ENCODE measurements at regions not wholly inside any gene's neighbourhood (a gene's known extent, or its start where the extent isn't known, plus 50 kb on each side); places are given as distances from the start of the nearest gene placed in this dataset.

DNA sequence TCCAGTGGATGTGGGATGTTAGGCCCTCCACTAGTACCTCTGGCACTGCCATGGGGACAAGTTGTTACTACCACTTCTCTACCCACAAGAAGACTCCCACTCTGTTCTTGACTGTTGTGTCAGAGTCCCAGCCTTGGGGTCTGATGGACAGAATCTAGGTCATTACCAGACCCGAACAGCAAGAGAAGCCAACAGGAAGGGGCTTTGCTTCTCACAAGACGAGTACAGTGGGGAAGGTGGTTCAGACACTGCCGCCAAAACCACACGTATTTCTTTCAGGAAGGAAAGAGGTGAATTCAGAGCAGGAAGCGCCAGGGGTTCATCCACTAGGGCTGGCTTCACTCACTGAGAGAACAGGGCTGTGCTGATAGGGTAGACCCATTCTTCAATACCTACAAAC is 161.3 kb upstream of the KIT start:
- Histone ChIP-seq H3K4me1 (ENCODE audit: control insufficient read depth, insufficient read depth, low read length) (no peaks in the 10 kb centered on the region), H3K9ac (ENCODE audit: control insufficient read depth, insufficient read depth, low read length) (no peak overlapping the region), H3K79me2 (ENCODE audit: control insufficient read depth, insufficient read depth, low read length) (no peaks in the 10 kb centered on the region), H3K4me2 (ENCODE audit: control insufficient read depth, insufficient read depth) (no peak overlapping the region), H3K27ac (ENCODE audit: control insufficient read depth, insufficient read depth) (no peak overlapping the region), H2AFZ (ENCODE audit: control insufficient read depth, low read depth, low read length) (no peak overlapping the region), H4K20me1 (ENCODE audit: control insufficient read depth, insufficient read depth) (no peaks in the 10 kb centered on the region), H3K9me3 (replicated peaks; ENCODE audit: control insufficient read depth, insufficient read depth, low read length) (no peaks in the 10 kb centered on the region), H3K4me3 (no peak overlapping the region), H3K27me3 (replicated peaks in 1 of 2; ENCODE audit: control insufficient read depth in 2 of 2, insufficient read depth in 2 of 2, low read length in 1 of 2) (no peaks in the 10 kb centered on the region), H3K36me3 (ENCODE audit: control insufficient read depth in 2 of 2, insufficient read depth in 2 of 2, low read length in 1 of 2) (no peaks in the 10 kb centered on the region)
- no TSS peak for BruUV-seq (replicated peaks)
- TF ChIP-seq SUPT20H (IDR thresholded peaks at IDR 0.05; ENCODE audit: borderline replicate concordance, control insufficient read depth, low read depth, low read length) (no peak), TCF3 (IDR thresholded peaks at IDR 0.05; ENCODE audit: borderline replicate concordance, insufficient read depth, low read depth, low read length) (no peak), SRF (IDR thresholded peaks at IDR 0.05; ENCODE audit: low read depth in 2 of 2, low read length in 2 of 2) (no peak), ZNF622 (IDR thresholded peaks at IDR 0.05) (no peak)
- TF ChIP-seq, protein P1, sequence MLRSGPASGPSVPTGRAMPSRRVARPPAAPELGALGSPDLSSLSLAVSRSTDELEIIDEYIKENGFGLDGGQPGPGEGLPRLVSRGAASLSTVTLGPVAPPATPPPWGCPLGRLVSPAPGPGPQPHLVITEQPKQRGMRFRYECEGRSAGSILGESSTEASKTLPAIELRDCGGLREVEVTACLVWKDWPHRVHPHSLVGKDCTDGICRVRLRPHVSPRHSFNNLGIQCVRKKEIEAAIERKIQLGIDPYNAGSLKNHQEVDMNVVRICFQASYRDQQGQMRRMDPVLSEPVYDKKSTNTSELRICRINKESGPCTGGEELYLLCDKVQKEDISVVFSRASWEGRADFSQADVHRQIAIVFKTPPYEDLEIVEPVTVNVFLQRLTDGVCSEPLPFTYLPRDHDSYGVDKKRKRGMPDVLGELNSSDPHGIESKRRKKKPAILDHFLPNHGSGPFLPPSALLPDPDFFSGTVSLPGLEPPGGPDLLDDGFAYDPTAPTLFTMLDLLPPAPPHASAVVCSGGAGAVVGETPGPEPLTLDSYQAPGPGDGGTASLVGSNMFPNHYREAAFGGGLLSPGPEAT (IDR thresholded peaks at IDR 0.05; ENCODE audit: low read depth): no peak
- in situ Hi-C loops (cut with MboI): no loop called here
- DNase-seq (ENCODE audit: low read depth, low spot score) (no peak), FAIRE-seq (no peak), ATAC-seq (no peak)
- ChIA-PET CTCF (no interaction called here), RAD21 (ENCODE audit: unreplicated experiment) (no interaction called here), POLR2A (no interaction called here), SMC1A (ENCODE audit: uncharacterized antibody, unreplicated experiment) (no interaction called here)
- intact Hi-C loops (cut with micrococcal nuclease; ENCODE audit: unreplicated experiment): no loop called here
- 0% methylated on average over 5 of the region's 5 CpGs for WGBS (ENCODE audit: insufficient coverage, insufficient replicate concordance, low lambda C conversion rate, missing lambda C conversion rate)

DNA sequence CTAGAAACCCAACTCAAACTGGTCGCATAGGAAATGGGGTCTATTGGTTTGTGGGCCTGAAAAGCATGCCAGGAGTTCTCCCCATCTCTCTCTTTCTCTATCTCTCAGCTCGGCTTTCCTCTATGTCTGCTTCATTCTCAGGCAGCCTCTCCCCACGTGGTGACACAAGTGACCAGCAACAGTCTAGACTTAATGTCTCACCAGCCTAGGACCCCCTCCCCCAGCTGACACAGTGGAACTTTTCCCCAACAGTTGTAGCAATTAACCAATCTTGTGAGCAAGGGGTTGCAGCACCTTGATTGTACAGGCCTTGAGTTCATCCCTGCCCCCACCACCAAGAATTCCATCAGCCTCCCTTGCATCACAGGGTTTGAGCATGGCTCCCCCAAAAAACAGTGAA is 159.8 kb upstream of the KIT start:
- Histone ChIP-seq H3K9me3 (replicated peaks; ENCODE audit: control insufficient read depth, insufficient read depth, low read length) (no peaks in the 10 kb centered on the region), H3K79me2 (ENCODE audit: control insufficient read depth, insufficient read depth, low read length) (no peaks in the 10 kb centered on the region), H3K4me3 (no peak overlapping the region), H3K4me1 (ENCODE audit: control insufficient read depth, insufficient read depth, low read length) (no peaks in the 10 kb centered on the region), H3K36me3 (ENCODE audit: control insufficient read depth in 2 of 2, insufficient read depth in 2 of 2, low read length in 1 of 2) (no peaks in the 10 kb centered on the region), H3K4me2 (ENCODE audit: control insufficient read depth, insufficient read depth) (no peak overlapping the region), H4K20me1 (ENCODE audit: control insufficient read depth, insufficient read depth) (no peaks in the 10 kb centered on the region), H3K27ac (ENCODE audit: control insufficient read depth, insufficient read depth) (no peak overlapping the region), H3K27me3 (replicated peaks in 1 of 2; ENCODE audit: control insufficient read depth in 2 of 2, insufficient read depth in 2 of 2, low read length in 1 of 2) (no peaks in the 10 kb centered on the region), H3K9ac (ENCODE audit: control insufficient read depth, insufficient read depth, low read length) (no peak overlapping the region), H2AFZ (ENCODE audit: control insufficient read depth, low read depth, low read length) (no peak overlapping the region)
- FAIRE-seq (no peak), ATAC-seq (no peak), DNase-seq (ENCODE audit: low read depth, low spot score) (no peak)
- ChIA-PET CTCF (no interaction called here), RAD21 (ENCODE audit: unreplicated experiment) (no interaction called here), POLR2A (no interaction called here), SMC1A (ENCODE audit: uncharacterized antibody, unreplicated experiment) (no interaction called here)
- intact Hi-C loops (cut with micrococcal nuclease; ENCODE audit: unreplicated experiment) (no loop called here), in situ Hi-C loops (cut with MboI) (no loop called here)
- 2% methylated on average over 3 of the region's 3 CpGs for WGBS (ENCODE audit: insufficient coverage, insufficient replicate concordance, low lambda C conversion rate, missing lambda C conversion rate)
- no TSS peak for BruUV-seq (replicated peaks)
- TF ChIP-seq POLR2A (IDR thresholded peaks at IDR 0.05; ENCODE audit: low read depth, low read length): no peak
- TF ChIP-seq, protein P2, sequence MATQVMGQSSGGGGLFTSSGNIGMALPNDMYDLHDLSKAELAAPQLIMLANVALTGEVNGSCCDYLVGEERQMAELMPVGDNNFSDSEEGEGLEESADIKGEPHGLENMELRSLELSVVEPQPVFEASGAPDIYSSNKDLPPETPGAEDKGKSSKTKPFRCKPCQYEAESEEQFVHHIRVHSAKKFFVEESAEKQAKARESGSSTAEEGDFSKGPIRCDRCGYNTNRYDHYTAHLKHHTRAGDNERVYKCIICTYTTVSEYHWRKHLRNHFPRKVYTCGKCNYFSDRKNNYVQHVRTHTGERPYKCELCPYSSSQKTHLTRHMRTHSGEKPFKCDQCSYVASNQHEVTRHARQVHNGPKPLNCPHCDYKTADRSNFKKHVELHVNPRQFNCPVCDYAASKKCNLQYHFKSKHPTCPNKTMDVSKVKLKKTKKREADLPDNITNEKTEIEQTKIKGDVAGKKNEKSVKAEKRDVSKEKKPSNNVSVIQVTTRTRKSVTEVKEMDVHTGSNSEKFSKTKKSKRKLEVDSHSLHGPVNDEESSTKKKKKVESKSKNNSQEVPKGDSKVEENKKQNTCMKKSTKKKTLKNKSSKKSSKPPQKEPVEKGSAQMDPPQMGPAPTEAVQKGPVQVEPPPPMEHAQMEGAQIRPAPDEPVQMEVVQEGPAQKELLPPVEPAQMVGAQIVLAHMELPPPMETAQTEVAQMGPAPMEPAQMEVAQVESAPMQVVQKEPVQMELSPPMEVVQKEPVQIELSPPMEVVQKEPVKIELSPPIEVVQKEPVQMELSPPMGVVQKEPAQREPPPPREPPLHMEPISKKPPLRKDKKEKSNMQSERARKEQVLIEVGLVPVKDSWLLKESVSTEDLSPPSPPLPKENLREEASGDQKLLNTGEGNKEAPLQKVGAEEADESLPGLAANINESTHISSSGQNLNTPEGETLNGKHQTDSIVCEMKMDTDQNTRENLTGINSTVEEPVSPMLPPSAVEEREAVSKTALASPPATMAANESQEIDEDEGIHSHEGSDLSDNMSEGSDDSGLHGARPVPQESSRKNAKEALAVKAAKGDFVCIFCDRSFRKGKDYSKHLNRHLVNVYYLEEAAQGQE (IDR thresholded peaks at IDR 0.05; ENCODE audit: low read depth, low read length): no peak
- TF ChIP-seq PAX8 (IDR thresholded peaks at IDR 0.05): no peak

Data from GM12878 (cell line).